D721Med (cell line): ENCODE measurements at regions not wholly inside any gene's neighbourhood (a gene's known extent, or its start where the extent isn't known, plus 50 kb on each side); places are given as distances from the start of the nearest gene placed in this dataset.

ENCODE experiments used
- DNase-seq: peaks from one replicate; pipeline ENCODE4 v3.0.0; 2011; ENCODE audit warnings: low spot score; ENCODE audit not compliant: insufficient read length
- FAIRE-seq: peaks from 2 replicates; lab custom pipeline; 2011; peaks lifted over from hg19 to GRCh38; lab: Jason Lieb, UNC
- TF ChIP-seq, protein P1 (sequence below): IDR thresholded peaks from 2 replicates; pipeline ENCODE4 v1.5.1; 2012; ENCODE audit warnings: mild to moderate bottlenecking, control low read depth; ENCODE audit not compliant: insufficient read depth; ENCODE audit errors: missing control alignments

DNA sequence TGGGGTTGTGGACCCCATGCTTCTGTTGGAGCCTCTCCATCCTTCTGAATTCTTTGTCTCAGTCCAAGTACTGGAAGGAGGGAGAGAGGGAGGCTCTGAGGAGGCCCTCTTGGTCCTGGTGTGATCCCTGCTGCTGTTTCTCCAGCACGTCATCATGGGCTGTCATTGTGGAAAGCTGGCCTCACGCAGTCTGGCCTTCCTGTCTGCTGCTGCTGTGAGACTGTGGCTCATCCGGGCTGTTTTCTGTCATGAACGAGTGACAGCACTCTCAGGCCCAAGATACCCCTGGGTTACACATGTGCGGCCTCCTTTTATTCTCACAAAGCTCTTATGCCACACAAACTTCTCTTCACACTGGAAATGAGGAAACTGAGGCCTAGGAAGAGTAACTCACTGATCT is 499.3 kb downstream of the CCDC171 start:
- DNase-seq, result no peak
- FAIRE-seq, result no peak
- TF ChIP-seq, protein P1, sequence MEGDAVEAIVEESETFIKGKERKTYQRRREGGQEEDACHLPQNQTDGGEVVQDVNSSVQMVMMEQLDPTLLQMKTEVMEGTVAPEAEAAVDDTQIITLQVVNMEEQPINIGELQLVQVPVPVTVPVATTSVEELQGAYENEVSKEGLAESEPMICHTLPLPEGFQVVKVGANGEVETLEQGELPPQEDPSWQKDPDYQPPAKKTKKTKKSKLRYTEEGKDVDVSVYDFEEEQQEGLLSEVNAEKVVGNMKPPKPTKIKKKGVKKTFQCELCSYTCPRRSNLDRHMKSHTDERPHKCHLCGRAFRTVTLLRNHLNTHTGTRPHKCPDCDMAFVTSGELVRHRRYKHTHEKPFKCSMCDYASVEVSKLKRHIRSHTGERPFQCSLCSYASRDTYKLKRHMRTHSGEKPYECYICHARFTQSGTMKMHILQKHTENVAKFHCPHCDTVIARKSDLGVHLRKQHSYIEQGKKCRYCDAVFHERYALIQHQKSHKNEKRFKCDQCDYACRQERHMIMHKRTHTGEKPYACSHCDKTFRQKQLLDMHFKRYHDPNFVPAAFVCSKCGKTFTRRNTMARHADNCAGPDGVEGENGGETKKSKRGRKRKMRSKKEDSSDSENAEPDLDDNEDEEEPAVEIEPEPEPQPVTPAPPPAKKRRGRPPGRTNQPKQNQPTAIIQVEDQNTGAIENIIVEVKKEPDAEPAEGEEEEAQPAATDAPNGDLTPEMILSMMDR, result no peak

DNA sequence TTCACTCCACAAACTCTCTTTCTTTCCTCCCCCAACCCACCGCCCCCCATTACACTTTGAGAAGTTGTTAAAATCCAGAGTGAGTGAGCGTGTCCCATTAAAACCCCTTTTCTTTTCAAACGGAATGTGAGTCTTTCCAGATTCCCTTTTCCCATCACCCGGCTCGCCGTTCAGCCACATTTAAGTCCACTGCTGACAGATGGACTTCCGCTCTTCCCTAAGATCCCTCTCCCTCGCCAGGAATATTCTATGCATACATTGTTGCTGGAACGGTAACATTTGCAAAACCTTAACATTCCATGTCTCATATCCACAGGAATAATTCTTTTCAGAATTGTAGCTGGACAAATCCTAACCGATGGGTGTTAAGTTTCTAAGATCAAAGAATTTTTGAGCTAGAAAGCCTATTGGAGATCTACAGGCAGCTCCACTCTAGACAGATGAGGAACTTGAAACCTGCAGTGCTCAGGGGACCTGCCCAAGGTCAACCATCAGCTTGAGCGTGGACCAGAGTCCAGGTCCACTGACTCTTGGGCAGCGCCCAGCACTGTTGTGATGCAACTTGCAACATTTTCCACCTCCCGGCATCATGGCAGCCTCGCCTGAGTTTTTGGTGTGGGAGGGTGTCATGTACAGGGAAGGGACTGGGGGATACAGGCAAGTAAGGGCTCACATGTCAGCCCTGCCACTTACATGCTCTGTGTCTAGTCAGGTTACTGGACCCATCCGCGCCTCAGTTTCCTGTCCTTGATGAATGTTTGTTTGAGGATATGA is 500.1 kb downstream of the CCDC171 start:
- no peak for DNase-seq
- no peak for FAIRE-seq
- TF ChIP-seq, protein P1, result no peak

DNA sequence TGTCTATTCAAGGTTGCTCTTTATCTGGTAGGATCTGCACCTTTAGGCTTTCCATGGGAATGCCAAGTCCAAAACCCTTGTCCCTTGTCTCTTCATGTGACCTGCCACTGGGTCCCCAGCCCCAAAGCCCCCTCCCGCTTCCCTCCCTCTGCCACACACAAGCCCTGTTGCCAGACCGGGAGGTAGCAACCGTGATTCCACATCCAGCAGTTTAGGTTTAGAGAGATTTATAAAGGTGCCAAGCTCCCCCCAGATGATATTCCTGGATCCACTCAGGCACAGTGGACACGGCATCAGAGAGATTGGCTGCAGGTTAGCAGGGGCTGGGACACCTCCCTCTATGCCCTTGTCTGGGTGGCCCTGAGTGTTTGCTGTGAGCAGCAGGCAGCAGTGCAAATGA is 504.7 kb downstream of the CCDC171 start:
- FAIRE-seq (no peak), DNase-seq (no peak)
- TF ChIP-seq, protein P1, result no peak

DNA sequence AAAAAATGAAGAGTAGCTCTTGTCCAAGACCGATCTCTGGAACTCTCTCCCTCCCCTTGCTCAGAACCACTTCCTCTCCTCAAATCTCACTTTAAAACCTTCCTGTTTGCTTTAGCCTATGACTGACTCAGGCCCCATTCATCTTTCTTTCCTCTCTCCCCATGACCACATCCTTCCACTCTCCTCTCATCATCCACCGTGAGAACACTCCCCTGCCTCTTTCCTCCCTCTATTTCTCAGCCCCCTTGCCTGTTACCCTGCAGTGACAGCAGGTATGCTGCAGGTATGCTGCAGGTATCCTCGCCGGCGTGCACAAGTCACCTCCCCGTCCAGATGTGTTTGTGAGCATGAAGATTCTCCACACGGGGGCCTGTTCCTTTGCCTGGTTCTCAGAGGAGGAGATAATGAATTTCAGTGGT is 505.3 kb downstream of the CCDC171 start:
- no peak for DNase-seq
- TF ChIP-seq, protein P1, result no peak
- no peak for FAIRE-seq

DNA sequence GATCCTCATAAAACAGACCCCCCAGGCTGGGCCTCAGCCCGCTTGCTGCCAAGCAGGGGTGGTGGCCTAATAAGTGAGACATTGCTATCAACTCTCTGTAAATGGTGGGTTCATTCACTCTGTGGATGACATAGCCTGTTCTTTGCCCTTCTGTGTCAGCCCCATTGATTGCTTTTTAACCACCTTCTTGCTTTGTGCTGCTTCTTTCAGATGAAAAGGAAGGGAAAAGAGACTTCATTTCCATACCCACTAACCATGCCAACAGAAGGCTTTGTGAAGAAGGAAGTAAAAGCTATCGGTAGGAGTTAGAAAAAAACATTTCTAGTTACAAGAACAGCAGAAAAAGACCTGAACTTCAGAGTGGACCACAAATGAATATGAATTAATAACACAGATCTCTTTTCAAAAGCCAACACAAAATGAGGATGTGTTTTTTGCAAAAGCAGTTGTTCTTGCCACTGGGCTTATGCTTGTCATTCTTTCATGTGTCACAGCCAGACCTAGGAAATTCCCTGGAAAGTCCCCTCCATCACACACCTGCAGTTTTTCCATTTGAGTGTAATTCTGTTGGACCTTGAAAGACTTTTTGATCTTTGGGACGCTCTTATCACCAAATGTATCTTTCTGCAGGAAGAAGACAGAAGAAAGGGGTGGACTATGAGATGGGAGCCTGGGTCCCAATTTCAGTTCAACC is 507.7 kb downstream of the CCDC171 start:
- TF ChIP-seq, protein P1, result no peak
- DNase-seq (no peak), FAIRE-seq (no peak)

DNA sequence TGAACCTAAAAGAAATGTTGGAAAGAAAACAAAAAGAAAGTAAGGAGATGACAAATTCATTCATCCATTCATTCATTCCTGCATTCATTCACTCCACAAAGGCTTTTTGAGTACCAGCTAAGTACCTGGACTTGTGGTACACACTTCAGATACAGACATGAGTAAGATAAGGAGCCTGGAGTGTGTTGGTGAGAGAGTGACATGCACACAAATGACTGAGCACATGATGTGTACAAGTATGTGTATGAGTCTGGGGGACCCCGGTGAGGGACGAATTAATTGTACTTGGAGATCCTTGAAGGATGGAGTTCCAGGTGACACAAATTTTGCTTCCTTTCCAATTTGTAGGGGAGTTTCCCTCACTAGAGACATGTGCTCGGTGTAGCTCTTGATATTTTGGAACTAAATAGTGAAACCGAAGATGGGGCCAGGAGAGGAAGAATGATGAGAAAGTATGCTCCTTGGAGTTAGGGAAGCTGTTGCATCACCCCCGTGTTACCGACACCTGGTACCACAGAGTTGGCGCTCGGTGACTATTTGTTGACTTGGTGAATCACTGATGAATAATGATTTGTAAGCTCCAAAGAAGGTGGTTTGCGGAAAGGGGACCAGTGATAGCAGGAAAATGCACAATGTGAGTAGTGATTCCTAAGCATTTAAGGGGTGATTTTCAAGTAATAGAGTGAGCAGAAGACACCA is 509.8 kb downstream of the CCDC171 start:
- DNase-seq, result no peak
- FAIRE-seq, result no peak
- TF ChIP-seq, protein P1, result no peak

DNA sequence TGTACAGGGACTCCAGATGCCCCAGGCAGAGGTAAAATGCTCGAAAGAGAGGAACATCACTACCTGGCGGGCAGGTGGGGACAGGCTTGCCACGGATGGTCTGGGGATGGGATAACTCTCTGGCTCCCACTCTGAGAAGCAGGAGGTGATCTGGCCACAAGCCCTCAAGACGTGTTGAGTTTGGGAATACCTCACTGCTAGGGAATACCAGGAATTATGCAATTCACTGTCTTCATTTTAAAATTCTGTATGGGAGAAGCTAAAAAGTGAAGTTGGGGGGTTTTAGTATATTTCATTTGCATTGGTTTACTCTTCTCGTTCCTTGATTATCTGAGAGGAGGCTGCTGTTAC is 510.4 kb downstream of the CCDC171 start:
- FAIRE-seq (no peak), DNase-seq (no peak)
- TF ChIP-seq, protein P1, result no peak
